K562 (cell line): ENCODE measurements at regions not wholly inside any gene's neighbourhood (a gene's known extent, or its start where the extent isn't known, plus 50 kb on each side); places are given as distances from the start of the nearest gene placed in this dataset.

ENCODE experiments used
- KDM1A ChIP-seq, 2 experiments: fragments of 450-650 bp; IDR thresholded peaks; 2 replicates each; pipeline ENCODE4 v1.6.1; 2016; ENCODE audit warnings: mild to moderate bottlenecking in 2 of 2
- LEF1 ChIP-seq: fragments of 450-650 bp; IDR thresholded peaks from 2 replicates; pipeline ENCODE4 v1.6.1; 2016; ENCODE audit warnings: mild to moderate bottlenecking
- NR2C2 ChIP-seq, 2 experiments: fragments of 200-800 bp in 1 of 2; sonication (Bioruptor generic) in 1 of 2; sonication (generic) in 1 of 2; formaldehyde crosslinking in 1 of 2; IDR thresholded peaks; 2 replicates each; pipeline versions ENCODE4 v1.6.1 to v1.8.0; 2016 to 2022; ENCODE audit warnings: mild to moderate bottlenecking in 1 of 2, missing compliant biosample characterization in 1 of 2, missing genetic modification characterization in 1 of 2, missing genetic modification reagents in 1 of 2
- RHOXF2B ChIP-seq: fragments of 250-450 bp; sonication (Bioruptor Pico); conservative IDR thresholded peaks from 2 replicates; pipeline ENCODE4 v1.5.1; 2021
- SMARCB1 ChIP-seq: IDR thresholded peaks from 2 replicates; pipeline ENCODE4 v1.6.1; 2011; ENCODE audit warnings: improper control_type of control experiment, low read depth; ENCODE audit not compliant: insufficient read length
- TF ChIP-seq, protein P1 (sequence below), 2 experiments: fragments of 450-650 bp; IDR thresholded peaks; 2 replicates each; pipeline ENCODE4 v1.6.1; 2016; ENCODE audit warnings: mild to moderate bottlenecking in 2 of 2, borderline replicate concordance in 1 of 2, low read depth in 1 of 2, moderate library complexity in 1 of 2
- TF ChIP-seq, protein P2 (sequence below): fragments of 450-650 bp; formaldehyde crosslinking; IDR thresholded peaks from 2 replicates; pipeline ENCODE4 v1.4.0; 2020; ENCODE audit warnings: mild to moderate bottlenecking

GRCh38 chr12:94730847-94731246 lies 80.5 kb upstream of the TMCC3 start (continued):
- TF ChIP-seq, protein P1, sequence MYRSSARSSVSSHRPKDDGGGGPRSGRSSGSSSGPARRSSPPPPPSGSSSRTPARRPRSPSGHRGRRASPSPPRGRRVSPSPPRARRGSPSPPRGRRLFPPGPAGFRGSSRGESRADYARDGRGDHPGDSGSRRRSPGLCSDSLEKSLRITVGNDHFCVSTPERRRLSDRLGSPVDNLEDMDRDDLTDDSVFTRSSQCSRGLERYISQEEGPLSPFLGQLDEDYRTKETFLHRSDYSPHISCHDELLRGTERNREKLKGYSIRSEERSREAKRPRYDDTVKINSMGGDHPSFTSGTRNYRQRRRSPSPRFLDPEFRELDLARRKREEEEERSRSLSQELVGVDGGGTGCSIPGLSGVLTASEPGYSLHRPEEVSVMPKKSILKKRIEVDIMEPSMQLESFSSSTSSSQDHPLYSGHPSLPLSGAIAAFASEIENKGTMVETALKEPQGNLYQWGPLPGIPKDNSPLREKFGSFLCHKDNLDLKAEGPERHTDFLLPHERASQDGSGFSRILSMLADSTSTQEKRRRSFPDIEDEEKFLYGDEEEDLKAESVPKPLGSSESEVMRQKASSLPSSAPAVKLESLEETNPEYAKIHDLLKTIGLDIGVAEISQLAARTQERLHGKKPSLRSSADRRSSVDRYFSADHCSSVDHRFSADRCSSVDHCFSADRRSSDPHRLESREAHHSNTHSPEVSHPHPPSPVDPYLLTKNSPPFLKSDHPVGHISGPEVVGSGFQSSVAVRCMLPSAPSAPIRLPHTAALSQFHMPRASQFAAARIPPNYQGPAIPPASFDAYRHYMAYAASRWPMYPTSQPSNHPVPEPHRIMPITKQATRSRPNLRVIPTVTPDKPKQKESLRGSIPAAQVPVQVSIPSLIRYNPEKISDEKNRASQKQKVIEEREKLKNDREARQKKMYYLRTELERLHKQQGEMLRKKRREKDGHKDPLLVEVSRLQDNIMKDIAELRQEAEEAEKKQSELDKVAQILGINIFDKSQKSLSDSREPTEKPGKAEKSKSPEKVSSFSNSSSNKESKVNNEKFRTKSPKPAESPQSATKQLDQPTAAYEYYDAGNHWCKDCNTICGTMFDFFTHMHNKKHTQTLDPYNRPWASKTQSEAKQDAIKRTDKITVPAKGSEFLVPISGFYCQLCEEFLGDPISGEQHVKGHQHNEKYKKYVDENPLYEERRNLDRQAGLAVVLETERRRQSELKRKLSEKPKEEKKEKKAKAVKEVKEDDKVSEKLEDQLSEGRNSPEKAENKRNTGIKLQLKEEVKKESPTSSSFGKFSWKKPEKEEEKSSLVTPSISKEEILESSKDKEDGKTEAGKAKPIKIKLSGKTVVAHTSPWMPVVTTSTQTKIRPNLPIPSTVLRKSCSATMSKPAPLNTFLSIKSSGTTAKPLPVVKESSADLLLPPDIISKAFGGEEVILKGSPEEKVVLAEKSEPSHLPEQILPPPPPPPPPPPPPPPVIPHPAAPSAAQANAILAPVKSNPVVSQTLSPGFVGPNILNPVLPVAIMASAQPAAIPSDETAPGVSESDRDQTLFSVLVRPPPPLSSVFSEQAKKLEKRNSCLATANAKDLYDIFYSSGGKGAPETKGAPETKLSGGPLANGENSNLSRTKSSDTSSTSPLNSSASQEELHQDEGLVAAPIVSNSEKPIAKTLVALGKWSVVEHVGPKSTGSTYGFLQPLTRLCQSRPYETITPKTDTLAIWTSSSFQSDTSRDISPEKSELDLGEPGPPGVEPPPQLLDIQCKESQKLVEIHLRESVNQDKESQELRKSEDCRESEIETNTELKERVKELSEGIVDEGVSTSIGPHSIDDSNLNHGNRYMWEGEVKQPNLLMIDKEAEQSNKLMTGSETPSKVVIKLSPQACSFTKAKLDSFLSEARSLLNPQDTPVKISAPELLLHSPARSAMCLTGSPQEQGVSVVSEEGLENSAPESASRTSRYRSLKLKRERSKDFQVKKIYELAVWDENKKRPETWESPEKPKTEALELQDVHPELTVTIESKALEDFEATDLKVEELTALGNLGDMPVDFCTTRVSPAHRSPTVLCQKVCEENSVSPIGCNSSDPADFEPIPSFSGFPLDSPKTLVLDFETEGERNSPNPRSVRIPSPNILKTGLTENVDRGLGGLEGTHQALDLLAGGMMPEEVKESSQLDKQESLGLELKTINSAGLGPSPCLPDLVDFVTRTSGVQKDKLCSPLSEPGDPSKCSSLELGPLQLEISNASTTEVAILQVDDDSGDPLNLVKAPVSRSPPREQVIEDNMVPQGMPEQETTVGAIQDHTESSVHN (IDR thresholded peaks at IDR 0.05; ENCODE audit: borderline replicate concordance in 1 of 2, low read depth in 1 of 2) = no peak
- TF ChIP-seq NR2C2 (CRISPR knock-in tag; IDR thresholded peaks at IDR 0.05) (no peak), NR2C2 (tag; IDR thresholded peaks at IDR 0.05) (no peak), KDM1A (IDR thresholded peaks at IDR 0.05) (no peak), SMARCB1 (no peak), LEF1 (no peak), RHOXF2B (no peak)
- TF ChIP-seq, protein P2, sequence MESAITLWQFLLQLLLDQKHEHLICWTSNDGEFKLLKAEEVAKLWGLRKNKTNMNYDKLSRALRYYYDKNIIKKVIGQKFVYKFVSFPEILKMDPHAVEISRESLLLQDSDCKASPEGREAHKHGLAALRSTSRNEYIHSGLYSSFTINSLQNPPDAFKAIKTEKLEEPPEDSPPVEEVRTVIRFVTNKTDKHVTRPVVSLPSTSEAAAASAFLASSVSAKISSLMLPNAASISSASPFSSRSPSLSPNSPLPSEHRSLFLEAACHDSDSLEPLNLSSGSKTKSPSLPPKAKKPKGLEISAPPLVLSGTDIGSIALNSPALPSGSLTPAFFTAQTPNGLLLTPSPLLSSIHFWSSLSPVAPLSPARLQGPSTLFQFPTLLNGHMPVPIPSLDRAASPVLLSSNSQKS (CRISPR knock-in tag) = no peak
